NCI-H2081 (cell line): ENCODE measurements at regions not wholly inside any gene's neighbourhood (a gene's known extent, or its start where the extent isn't known, plus 50 kb on each side); places are given as distances from the start of the nearest gene placed in this dataset.
"Not testable (repeated sequence)": the region's sequence is repeated elsewhere in the genome, so short reads cannot be mapped to it uniquely, and the experiment has no call there.

Experiments
- DNase-seq, 2 experiments: peaks; one replicate each; lab custom pipeline; 2025; lab: John Stamatoyannopoulos, UW

DNA sequence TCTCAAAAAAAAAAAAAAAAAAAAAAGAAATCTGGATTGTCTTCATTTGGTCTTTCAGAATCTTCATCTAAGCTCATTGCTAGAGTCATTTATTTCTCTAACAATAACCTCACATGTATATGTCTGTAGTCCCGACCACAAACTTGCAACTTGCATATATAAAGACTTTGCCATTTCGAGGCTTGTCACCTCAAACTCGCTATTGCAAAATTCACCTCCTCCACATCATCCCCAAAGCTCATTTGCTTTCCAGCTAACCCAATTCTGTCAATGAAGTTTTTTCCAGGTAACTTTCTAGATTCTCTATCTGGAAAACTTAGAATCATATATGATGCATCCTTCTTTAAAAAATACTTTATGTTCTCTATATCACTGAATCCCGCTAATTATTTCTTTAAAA lies 393.2 kb upstream of the ATXN7L3B start:
- no peak for DNase-seq

DNA sequence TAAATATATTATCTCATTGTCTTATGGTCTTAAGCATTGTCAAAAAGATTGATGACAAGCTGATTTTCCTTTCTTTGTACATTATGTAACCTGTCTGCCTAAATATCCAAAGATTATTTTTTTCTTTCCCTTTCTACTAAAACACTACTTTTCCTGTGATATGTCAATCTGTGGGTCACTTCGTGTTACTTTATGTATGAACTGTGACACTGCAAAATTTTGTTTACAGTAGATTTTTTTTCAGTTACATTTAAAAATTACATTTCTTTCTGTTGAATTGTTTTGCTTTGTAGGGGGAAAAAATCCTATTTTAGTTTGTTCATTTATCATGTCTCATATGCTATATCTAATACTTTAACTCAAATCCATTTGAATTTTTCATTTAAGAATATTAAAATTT lies 392.3 kb upstream of the ATXN7L3B start:
- no peak for DNase-seq

DNA sequence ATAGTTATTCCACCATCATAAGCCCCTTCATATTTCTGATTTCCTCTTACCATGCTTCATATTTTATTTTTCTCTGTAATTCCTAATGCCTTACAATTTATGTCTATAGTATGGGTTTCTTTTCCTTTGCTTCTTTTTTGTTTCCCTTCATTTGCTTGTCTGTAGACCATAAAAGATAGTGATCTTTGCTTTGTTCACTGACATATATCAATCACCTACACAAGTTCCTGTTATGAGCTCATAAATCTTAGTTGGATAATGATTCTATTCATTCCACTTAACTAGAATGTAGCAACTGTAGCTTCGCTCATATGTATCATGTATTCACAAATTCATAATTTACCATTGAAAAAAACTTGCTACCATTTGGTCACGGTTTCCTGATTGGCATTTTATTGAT lies 388.8 kb upstream of the ATXN7L3B start:
- DNase-seq, result no peak

DNA sequence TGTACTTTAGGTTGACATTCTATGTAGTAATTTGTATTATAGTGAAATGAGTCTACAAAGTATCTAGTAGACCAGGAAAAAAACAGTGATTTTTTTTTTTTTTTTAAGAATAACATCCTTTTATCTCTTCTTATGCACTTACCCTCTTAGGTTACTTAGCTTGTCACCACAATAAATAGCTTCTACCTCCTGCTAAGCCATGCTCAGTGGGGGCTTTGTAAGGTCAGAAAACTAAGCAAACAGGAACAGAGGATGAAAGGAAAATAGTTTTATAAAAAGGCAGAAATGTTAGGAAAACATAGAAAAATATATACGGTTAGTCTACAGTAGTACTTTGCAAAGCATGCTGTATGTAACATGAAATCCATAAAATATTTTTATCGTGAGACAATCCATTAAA lies 385.3 kb upstream of the ATXN7L3B start:
- no peak for DNase-seq

DNA sequence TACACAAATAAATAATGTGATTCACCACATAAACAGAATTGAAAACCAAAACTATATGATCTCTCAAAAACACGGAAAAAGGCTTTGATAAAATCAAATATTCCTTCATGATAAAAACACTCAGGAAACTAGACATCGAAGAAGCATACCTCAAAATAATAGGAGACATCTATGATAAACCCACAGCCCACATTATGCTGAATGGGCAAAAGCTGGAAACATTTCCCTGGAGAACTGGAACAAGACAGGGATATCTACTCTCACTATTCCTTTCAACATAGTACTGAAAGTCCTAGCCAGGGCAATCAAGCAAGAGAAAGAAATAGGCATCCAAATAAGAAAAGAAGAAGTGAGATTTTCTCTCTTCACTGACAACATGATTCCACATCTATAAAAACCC lies 371.5 kb upstream of the ATXN7L3B start:
- no peak for DNase-seq

DNA sequence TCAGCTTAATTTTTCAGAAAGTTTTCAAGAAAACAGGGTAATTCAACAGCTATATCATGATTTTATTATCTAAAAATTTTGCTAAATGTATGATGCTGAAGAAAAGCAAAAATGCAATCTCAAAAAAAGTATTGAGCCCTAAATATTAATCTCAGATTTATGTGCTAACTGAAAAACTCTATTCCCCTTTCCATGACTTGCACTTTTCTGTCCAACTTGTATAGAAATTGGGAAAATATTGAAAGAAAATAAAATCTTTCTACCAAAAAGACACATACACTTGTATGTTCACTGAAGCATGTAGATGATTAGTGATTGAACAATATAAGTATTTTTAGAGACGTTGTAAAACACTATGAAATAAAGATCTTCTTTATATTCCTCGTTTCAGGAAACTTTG lies 368.0 kb upstream of the ATXN7L3B start:
- no peak for DNase-seq

- DNase-seq, result no peak
Measured at GRCh38 chr12:74170645-74171477, 366.8 kb upstream of the ATXN7L3B start.

DNA sequence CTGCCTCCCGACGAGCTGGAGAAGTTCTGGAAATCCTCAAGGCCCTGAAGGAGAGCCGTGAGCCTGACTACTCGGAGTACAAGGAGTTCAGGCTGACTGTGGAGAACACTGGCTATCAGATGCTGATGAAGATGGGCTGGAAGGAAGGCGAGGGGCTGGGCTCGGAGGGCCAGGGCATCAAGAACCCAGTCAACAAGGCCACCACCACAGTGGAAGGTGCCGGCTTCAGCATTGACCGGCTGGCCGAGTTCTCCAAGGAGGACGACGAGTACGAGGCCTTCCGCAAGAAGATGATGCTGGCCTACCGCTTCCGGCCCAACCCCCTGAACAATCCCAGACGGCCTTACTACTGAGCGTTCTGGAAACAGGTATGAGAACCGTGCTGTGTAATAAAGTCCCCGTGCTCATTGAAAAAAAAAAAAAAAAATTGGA lies 366.1 kb upstream of the ATXN7L3B start:
- DNase-seq, result no peak

DNA sequence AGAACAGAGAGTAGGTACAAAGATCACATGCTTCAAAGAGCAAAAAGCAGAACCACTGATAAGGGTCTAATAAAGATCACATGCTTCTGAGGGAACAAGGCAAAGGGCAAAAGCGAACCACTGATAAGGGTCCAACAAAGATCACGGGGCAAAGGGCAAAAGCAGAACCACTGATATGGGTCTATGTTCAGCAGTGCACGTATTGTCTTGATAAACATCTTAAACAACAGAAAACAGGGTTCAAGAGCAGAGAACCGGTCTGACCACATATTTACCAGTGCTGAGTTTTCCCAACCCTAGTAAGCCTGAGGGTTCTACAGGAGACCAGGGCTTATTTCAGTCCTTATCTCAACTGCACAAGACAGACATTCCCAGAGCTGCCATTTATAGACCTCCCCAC lies 362.7 kb upstream of the ATXN7L3B start:
- not testable (repeated sequence) for DNase-seq

GRCh38 chr12:74185360-74185759 lies 352.3 kb upstream of the ATXN7L3B start:
- DNase-seq, result no peak

DNA sequence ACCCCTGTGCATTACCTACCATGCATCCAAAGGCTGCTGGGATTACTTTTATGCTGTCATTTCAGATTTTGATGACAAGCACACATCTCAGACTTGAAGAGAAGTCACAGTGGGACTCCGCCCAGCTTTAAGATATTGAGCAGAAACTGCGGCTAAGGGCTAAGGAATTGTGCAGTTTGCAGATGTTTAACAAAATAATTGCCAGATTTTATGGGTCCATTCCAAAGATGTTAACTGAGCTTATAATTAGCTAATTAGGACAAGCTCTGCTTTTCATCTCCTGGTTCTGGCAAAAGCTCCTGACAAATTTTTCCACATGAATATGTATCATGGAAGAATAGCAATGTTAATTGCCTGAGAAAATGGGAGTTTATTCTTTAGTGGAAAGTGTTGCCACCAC lies 344.4 kb upstream of the ATXN7L3B start:
- no peak for DNase-seq

- no peak for DNase-seq
Measured at GRCh38 chr12:74204236-74204635, 333.4 kb upstream of the ATXN7L3B start.

GRCh38 chr12:74227846-74228545 lies 309.6 kb upstream of the ATXN7L3B start:
- DNase-seq, result no peak

- DNase-seq, result no peak
Measured at GRCh38 chr12:74229671-74230070, 308.0 kb upstream of the ATXN7L3B start.

GRCh38 chr12:74235342-74235741 lies 302.3 kb upstream of the ATXN7L3B start:
- no peak for DNase-seq

- DNase-seq, result no peak
Measured at GRCh38 chr12:74241341-74241740, 296.3 kb upstream of the ATXN7L3B start.

DNA sequence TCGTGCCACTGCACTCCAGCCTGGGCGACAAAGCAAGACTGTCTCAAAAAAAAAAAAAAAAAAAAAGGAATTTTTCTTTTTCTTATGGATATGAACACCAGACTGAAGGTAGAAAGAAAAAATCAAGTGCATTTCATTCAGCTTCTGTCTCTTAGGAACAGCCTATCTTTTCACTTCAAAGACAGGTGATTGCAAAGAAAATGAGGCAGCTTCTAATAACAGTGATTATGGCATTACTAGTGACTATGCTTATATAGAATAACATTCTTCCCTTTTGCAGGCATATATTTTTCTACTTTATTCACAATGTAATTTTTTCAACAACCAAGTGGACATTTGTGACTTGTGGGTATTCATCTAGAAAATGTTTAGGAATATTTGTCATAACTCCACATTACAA lies 295.5 kb upstream of the ATXN7L3B start:
- no peak for DNase-seq

DNA sequence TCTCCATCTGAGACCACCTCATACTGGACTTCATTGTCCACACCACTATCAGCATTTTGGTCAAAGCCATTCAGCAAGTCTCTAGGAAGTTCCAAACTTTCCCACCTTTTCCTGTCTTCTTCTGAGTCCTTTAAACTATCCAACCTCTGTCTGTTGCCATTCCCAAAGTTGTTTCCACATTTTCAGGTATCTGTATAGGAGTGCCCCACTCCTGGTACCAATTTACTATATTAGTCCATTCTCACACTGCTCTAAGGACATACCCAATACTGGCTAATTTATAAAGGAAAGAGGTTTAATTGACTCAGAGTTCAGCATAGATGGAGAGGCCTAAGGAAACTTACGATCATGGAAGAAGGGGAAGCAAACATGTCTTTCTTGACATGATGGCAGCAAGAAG lies 292.2 kb upstream of the ATXN7L3B start:
- no peak for DNase-seq

- DNase-seq, result no peak
Measured at GRCh38 chr12:74250891-74251290, 286.7 kb upstream of the ATXN7L3B start.

DNA sequence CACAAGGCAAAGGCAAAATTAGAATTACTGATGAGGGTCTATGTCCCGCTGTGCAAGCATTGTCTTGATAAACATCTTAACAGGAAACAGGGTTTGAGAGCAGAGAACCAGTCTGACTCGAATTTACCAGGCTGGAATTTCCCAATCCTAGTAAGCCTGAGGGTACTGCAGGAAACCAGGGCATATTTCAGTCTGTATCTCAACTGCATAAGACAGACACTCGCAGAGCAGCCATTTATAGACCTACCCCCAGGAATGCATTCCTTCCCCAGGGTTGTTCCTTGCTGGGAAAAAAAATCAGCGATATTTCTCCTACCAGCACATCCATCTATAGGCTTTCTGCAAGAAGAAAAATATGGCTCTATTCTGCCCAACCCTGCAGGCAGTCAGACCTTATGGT lies 283.8 kb upstream of the ATXN7L3B start:
- not testable (repeated sequence) for DNase-seq

- no peak for DNase-seq
Measured at GRCh38 chr12:74254784-74255183, 282.9 kb upstream of the ATXN7L3B start.

GRCh38 chr12:74259199-74259598 lies 278.4 kb upstream of the ATXN7L3B start:
- DNase-seq, result no peak

GRCh38 chr12:74264692-74265091 lies 272.9 kb upstream of the ATXN7L3B start:
- no peak for DNase-seq

DNA sequence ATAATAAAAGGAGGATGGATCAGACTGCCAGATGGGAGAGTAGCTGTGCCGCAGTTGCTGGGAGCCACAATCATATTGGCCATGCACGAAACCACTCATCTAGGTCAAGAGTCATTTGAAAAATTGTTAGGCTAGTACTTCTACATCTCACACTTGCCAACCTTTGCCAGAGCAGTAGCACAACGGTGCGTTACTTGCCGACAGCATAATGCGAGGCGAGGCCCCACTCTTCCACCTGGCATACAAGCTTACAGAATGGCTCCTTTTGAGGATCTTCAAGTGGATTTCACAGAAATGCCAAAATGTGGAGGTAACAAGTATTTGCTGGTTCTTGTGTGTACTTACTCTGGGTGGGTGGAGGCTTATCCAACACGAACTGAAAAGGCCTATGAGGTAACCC lies 268.3 kb upstream of the ATXN7L3B start:
- not testable (repeated sequence) for DNase-seq
